Lower leg skin (tissue), 3 donors: ENCODE measurements at regions not wholly inside any gene's neighbourhood (a gene's known extent, or its start where the extent isn't known, plus 50 kb on each side); places are given as distances from the start of the nearest gene placed in this dataset.
"Not testable (repeated sequence)": the region's sequence is repeated elsewhere in the genome, so short reads cannot be mapped to it uniquely, and the experiment has no call there.

Experiments
- POLR2A ChIP-seq, 2 donors: fragments of 450-650 bp; IDR thresholded peaks; one replicate each; pipeline ENCODE4 v1.6.1; 2016 to 2017; ENCODE audit warnings: antibody characterized with exemption in 2 of 2, mild to moderate bottlenecking in 1 of 2, moderate library complexity in 1 of 2
- TF ChIP-seq, protein P1 (sequence below), 3 donors: fragments of 450-650 bp; IDR thresholded peaks; one replicate each; pipeline ENCODE4 v1.5.1; 2016; ENCODE audit warnings: antibody characterized with exemption in 3 of 3, mild to moderate bottlenecking in 3 of 3, moderate library complexity in 2 of 3

DNA sequence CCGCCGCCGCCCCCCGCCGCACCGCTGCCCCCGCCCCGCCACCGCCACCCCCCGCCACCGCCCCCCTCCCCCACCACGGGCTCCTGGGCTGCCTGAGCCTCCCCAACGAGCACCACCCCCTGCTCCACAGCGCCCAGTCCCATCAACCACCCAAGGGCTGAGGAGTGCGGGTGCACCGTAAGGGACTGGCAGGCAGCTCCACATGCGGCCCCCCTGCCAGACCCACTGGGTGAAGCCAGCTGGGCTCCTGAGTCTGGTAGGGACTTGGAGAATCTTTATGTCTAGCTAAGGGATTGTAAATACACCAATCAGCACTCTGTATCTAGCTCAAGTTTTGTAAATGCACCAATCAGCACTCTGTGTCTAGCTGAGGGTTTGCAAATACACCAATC lies 76.7 kb downstream of the GADD45G start:
- TF ChIP-seq, protein P1, sequence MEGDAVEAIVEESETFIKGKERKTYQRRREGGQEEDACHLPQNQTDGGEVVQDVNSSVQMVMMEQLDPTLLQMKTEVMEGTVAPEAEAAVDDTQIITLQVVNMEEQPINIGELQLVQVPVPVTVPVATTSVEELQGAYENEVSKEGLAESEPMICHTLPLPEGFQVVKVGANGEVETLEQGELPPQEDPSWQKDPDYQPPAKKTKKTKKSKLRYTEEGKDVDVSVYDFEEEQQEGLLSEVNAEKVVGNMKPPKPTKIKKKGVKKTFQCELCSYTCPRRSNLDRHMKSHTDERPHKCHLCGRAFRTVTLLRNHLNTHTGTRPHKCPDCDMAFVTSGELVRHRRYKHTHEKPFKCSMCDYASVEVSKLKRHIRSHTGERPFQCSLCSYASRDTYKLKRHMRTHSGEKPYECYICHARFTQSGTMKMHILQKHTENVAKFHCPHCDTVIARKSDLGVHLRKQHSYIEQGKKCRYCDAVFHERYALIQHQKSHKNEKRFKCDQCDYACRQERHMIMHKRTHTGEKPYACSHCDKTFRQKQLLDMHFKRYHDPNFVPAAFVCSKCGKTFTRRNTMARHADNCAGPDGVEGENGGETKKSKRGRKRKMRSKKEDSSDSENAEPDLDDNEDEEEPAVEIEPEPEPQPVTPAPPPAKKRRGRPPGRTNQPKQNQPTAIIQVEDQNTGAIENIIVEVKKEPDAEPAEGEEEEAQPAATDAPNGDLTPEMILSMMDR (IDR thresholded peaks at IDR 0.05): not testable (repeated sequence)
- not testable (repeated sequence) for TF ChIP-seq POLR2A (IDR thresholded peaks at IDR 0.05)
